Immature natural killer cell (primary cell): ENCODE measurements at regions not wholly inside any gene's neighbourhood (a gene's known extent, or its start where the extent isn't known, plus 50 kb on each side); places are given as distances from the start of the nearest gene placed in this dataset.

Experiments used
- DNase-seq, 3 donors: peaks; one replicate each; pipeline ENCODE4 v3.0.0; 2022; ENCODE audit warnings: mixed read lengths in 1 of 3
- H3K27ac Mint-ChIP-seq, 6 donors: one replicate each; pipeline ENCODE4 v1.8.0; 2020; ENCODE audit warnings: mixed read lengths in 6 of 6, mild to moderate bottlenecking in 5 of 6, inconsistent platforms in 4 of 6, moderate library complexity in 3 of 6
- H3K27me3 Mint-ChIP-seq, 3 donors: one replicate each; pipeline ENCODE4 v1.8.0; 2020 to 2021; ENCODE audit warnings: low read depth in 3 of 3, mild to moderate bottlenecking in 3 of 3, mixed read lengths in 3 of 3, moderate library complexity in 3 of 3, inconsistent platforms in 1 of 3
- H3K36me3 Mint-ChIP-seq, 3 donors: one replicate each; pipeline ENCODE4 v1.8.0; 2020; ENCODE audit warnings: mixed read lengths in 3 of 3, inconsistent platforms in 2 of 3, mild to moderate bottlenecking in 2 of 3
- H3K4me1 Mint-ChIP-seq, 2 donors: one replicate each; pipeline ENCODE4 v1.8.0; 2020; ENCODE audit warnings: inconsistent platforms in 2 of 2, mild to moderate bottlenecking in 2 of 2, mixed read lengths in 2 of 2, moderate library complexity in 1 of 2
- H3K4me3 Mint-ChIP-seq, 5 donors: one replicate each; pipeline ENCODE4 v1.8.0; 2020; ENCODE audit warnings: mild to moderate bottlenecking in 5 of 5, mixed read lengths in 5 of 5, inconsistent platforms in 3 of 5, moderate library complexity in 3 of 5
- H3K9me3 Mint-ChIP-seq, 6 donors: one replicate each; pipeline ENCODE4 v1.8.0; 2020; ENCODE audit warnings: mild to moderate bottlenecking in 6 of 6, mixed read lengths in 6 of 6, inconsistent platforms in 4 of 6, moderate library complexity in 3 of 6

- peak overlapping the region in 4 of 5 donors; percentile 33 to 72 (median 44) for H3K4me3 Mint-ChIP-seq
- peaks cover 12 to 41% (median 34%) of the 10 kb centered on the region in 3 donors for H3K36me3 Mint-ChIP-seq
- H3K9me3 Mint-ChIP-seq, result no peaks in the 10 kb centered on the region
- DNase-seq, result peak; percentile 18 to 25 (median 24)
- H3K4me1 Mint-ChIP-seq, result peaks cover 36 to 73% of the 10 kb centered on the region in 2 donors
- peak overlapping the region; percentile 3 to 82 (median 54) for H3K27ac Mint-ChIP-seq
- peaks cover 1 to 5% (median 4%) of the 10 kb centered on the region in 3 donors for H3K27me3 Mint-ChIP-seq
Observed at GRCh38 chr2:8152392-8153257, 529.2 kb upstream of the ID2 start.

- Mint-ChIP-seq H3K9me3 (no peaks in the 10 kb centered on the region), H3K4me3 (peak overlapping the region in 3 of 5 donors; percentile 37 to 72 (median 51)), H3K36me3 (peaks cover 18 to 45% (median 41%) of the 10 kb centered on the region in 3 donors), H3K27me3 (peaks cover 1 to 5% (median 4%) of the 10 kb centered on the region in 3 donors), H3K4me1 (peaks cover 34 to 69% of the 10 kb centered on the region in 2 donors), H3K27ac (peak overlapping the region in 4 of 6 donors; percentile 19 to 71 (median 54))
- DNase-seq, result no peak
Observed at GRCh38 chr2:8153258-8153718, 528.6 kb upstream of the ID2 start.

DNA sequence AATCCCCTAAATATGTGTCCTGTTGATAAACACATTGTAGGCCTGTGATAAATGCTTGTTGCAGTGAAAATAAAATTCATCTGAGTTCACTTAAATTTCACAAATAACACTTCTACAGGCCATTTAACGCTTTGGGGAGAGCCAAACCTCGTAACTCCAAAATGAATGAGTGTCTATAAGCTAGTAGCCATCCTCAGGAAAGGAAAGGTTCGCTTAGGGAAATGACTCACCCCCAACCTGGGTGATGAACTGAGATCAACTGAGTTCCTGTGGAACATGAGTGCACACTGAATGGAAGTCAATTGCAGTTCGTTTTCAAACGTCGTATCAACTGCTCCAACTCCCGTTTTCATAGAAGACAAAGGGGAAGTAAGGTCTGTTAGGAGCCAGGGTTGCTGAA, 527.6 kb upstream of the ID2 start:
- no peak for DNase-seq
- Mint-ChIP-seq H3K9me3 (no peaks in the 10 kb centered on the region), H3K27ac (peak overlapping the region in 1 of 6 donors; percentile 28), H3K27me3 (peaks cover 1 to 5% (median 4%) of the 10 kb centered on the region in 3 donors), H3K4me3 (no peak overlapping the region), H3K4me1 (peaks cover 31 to 66% of the 10 kb centered on the region in 2 donors), H3K36me3 (peaks cover 19 to 48% (median 46%) of the 10 kb centered on the region in 3 donors)

- Mint-ChIP-seq H3K9me3 (no peaks in the 10 kb centered on the region), H3K4me3 (no peak overlapping the region), H3K27ac (peak overlapping the region in 1 of 6 donors; percentile 28), H3K36me3 (peaks cover 22 to 53% (median 45%) of the 10 kb centered on the region in 3 donors), H3K27me3 (peaks cover 1 to 7% (median 4%) of the 10 kb centered on the region in 3 donors), H3K4me1 (peaks cover 33 to 73% of the 10 kb centered on the region in 2 donors)
- no peak for DNase-seq
Observed at GRCh38 chr2:8154936-8155335, 526.9 kb upstream of the ID2 start.

DNA sequence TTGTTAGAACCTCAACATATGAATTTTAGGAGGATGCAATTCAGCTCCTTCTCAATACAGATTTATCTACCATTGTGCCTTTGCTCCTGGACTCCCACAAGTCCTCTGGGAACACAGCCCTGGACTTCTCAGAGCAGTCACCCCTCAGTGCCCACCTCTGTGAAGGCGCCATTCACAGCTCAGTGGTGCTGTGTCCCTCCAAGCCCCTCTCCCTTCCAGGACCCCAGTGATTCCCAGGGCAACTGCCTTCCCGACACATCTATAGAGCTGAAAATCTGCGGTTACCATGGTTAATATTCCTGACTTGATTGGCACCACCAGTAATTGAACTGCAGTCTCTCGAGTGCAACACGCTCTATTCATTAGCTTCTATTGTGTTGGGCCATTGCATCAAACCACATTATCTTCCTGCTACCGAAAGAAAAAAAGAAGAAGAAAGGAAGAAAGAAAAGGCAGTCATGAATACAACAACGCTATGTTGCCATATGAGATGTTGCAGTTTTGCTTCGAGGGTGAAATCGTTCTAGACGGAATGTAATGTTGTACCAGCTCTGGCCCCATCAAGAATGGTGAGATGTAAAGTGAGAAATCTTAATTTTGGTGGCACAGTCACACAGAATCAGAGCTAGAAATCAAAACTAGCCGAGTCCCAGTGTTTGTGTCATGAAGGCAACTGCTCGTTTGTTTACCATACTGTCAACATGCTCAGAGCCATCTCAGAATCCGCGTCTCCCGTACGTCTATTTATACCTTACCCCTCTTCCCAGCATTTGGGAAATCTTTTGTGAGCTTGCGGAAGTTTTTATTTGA, 524.0 kb upstream of the ID2 start:
- H3K4me1 Mint-ChIP-seq, result peaks cover 19 to 54% of the 10 kb centered on the region in 2 donors
- peak overlapping the region in 2 of 6 donors; percentile 6 to 65 for H3K27ac Mint-ChIP-seq
- H3K36me3 Mint-ChIP-seq, result peaks cover 22 to 51% (median 43%) of the 10 kb centered on the region in 3 donors
- no peak for DNase-seq
- H3K4me3 Mint-ChIP-seq, result no peak overlapping the region
- H3K9me3 Mint-ChIP-seq, result no peaks in the 10 kb centered on the region
- peaks cover 0 to 7% (median 6%) of the 10 kb centered on the region in 3 donors for H3K27me3 Mint-ChIP-seq

GRCh38 chr2:8158711-8159110, 523.1 kb upstream of the ID2 start:
- no peak overlapping the region for H3K4me3 Mint-ChIP-seq
- peaks cover 1 to 6% (median 5%) of the 10 kb centered on the region in 3 donors for H3K27me3 Mint-ChIP-seq
- H3K4me1 Mint-ChIP-seq, result peaks cover 11 to 45% of the 10 kb centered on the region in 2 donors
- peak overlapping the region in 4 of 6 donors; percentile 15 to 64 (median 62) for H3K27ac Mint-ChIP-seq
- no peaks in the 10 kb centered on the region for H3K9me3 Mint-ChIP-seq
- no peak for DNase-seq
- H3K36me3 Mint-ChIP-seq, result peaks cover 22 to 52% (median 44%) of the 10 kb centered on the region in 3 donors

DNA sequence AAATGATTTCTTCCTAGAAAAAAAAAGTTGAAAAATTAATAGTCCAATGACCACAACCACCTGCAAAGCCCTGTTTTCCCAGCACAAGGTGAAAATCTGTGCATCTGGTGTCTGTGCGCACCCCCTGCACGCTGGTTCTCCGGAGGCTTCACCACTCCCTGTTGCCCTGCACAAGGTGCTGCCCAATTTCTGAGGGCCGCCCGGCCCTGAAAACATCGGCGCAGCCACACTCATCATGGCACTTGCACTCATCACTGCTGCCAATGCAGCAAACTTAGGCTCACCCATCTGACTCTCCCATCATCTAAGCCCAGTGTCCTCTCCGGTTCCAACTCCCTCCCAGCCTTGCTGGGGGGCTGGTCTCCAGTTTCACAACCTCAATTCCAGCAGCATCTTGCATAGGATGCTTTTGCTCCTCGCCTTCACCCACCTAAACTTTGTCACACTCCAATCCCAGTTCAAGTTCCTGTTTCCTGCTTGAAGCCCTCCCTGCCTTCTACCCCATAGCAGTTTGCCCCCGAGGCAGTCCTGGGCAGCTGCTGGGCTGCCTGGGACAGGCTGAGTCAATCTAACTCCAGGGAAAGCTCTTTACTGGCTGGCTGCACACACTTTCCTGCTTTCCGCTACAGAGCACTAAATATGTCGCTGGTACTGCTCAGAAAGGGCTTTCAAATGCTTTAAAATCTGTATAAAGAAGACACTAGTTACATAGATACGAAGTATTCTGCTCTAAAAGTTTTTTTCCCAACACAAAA, 522.5 kb upstream of the ID2 start:
- Mint-ChIP-seq H3K27ac (peak overlapping the region in 3 of 6 donors; percentile 0 to 62 (median 61)), H3K36me3 (peaks cover 21 to 52% (median 45%) of the 10 kb centered on the region in 3 donors), H3K4me1 (peaks cover 9 to 38% of the 10 kb centered on the region in 2 donors), H3K4me3 (no peak overlapping the region), H3K27me3 (peaks cover 1 to 7% (median 4%) of the 10 kb centered on the region in 3 donors), H3K9me3 (no peaks in the 10 kb centered on the region)
- no peak for DNase-seq

DNA sequence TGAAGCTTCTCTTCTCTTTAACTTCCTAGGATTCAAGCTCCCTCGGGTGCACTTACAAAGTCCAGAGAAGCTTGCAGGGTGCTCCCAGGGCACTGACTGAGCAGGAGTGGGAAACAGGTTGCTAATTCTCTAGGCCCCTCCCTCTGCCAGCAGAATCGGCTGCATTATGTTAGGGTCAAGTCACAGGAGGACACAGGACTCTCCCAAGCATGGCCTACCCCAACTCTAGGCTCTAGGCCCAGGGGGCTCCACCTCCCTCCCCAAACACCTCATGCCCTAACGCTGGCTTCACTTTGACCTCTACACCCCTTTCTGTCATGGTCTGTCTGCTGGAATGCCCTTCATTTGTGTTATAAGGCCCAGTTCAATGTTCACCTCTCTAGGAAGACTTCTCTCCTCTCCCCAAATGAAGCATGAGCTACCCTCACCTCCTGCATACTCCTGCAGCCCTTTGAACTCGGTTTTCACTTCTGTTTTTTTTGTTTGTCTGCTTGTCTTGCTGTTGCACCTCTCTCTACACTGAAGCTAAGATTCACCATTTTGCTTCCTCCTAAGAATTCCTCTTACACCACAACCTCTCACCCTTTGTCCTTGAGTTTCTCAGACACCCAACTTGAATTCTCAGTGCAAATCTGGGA, 521.8 kb upstream of the ID2 start:
- H3K36me3 Mint-ChIP-seq, result peaks cover 16 to 47% (median 40%) of the 10 kb centered on the region in 3 donors
- peak overlapping the region in 4 of 6 donors; percentile 1 to 61 (median 41) for H3K27ac Mint-ChIP-seq
- H3K27me3 Mint-ChIP-seq, result peaks cover 1 to 8% (median 3%) of the 10 kb centered on the region in 3 donors
- no peaks in the 10 kb centered on the region for H3K9me3 Mint-ChIP-seq
- no peak overlapping the region for H3K4me3 Mint-ChIP-seq
- DNase-seq, result no peak
- peaks cover 9 to 33% of the 10 kb centered on the region in 2 donors for H3K4me1 Mint-ChIP-seq

GRCh38 chr2:8160959-8161358, 520.9 kb upstream of the ID2 start:
- DNase-seq, result no peak
- Mint-ChIP-seq H3K9me3 (no peaks in the 10 kb centered on the region), H3K27ac (no peak overlapping the region), H3K36me3 (peaks cover 10 to 46% (median 39%) of the 10 kb centered on the region in 3 donors), H3K27me3 (peaks cover 3 to 7% (median 3%) of the 10 kb centered on the region in 3 donors), H3K4me3 (no peak overlapping the region), H3K4me1 (peaks cover 12 to 33% of the 10 kb centered on the region in 2 donors)

DNA sequence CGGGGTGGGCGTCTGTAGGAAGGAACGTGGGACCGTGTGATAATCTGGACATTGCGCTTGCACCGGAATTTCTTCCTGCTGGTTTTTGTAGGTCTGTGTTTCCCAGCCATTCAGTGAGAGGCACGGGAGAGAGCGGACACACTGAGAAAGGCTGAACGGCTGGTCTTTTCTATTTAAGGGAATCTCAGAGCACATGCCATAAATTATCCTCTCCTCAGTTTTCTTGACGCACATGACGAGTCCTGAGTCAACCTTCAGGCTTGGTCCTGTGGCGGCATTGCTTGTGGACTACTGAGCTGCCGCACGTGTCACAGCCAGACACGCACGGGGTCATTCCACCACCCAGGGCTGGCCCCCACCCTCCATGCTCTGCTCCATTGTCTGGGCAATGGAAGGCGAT, 519.3 kb upstream of the ID2 start:
- Mint-ChIP-seq H3K4me1 (peaks cover 22 to 41% of the 10 kb centered on the region in 2 donors), H3K9me3 (no peaks in the 10 kb centered on the region), H3K4me3 (no peak overlapping the region)

GRCh38 chr2:8165550-8165949, 516.3 kb upstream of the ID2 start:
- peaks cover 3 to 13% (median 3%) of the 10 kb centered on the region in 3 donors for H3K27me3 Mint-ChIP-seq
- H3K4me1 Mint-ChIP-seq, result peaks cover 33 to 53% of the 10 kb centered on the region in 2 donors
- peak overlapping the region in 3 of 6 donors; percentile 37 to 79 (median 46) for H3K27ac Mint-ChIP-seq
- no peaks in the 10 kb centered on the region for H3K9me3 Mint-ChIP-seq
- H3K4me3 Mint-ChIP-seq, result no peak overlapping the region
- peaks cover 0 to 12% (median 11%) of the 10 kb centered on the region in 3 donors for H3K36me3 Mint-ChIP-seq
- no peak for DNase-seq

More for the DNA sequence above, 519.3 kb upstream of the ID2 start:
- Mint-ChIP-seq H3K36me3 (peaks cover 10 to 34% (median 26%) of the 10 kb centered on the region in 3 donors), H3K27me3 (peaks cover 3 to 7% (median 3%) of the 10 kb centered on the region in 3 donors), H3K27ac (peak overlapping the region in 2 of 6 donors; percentile 31 to 74)
- DNase-seq, result no peak

DNA sequence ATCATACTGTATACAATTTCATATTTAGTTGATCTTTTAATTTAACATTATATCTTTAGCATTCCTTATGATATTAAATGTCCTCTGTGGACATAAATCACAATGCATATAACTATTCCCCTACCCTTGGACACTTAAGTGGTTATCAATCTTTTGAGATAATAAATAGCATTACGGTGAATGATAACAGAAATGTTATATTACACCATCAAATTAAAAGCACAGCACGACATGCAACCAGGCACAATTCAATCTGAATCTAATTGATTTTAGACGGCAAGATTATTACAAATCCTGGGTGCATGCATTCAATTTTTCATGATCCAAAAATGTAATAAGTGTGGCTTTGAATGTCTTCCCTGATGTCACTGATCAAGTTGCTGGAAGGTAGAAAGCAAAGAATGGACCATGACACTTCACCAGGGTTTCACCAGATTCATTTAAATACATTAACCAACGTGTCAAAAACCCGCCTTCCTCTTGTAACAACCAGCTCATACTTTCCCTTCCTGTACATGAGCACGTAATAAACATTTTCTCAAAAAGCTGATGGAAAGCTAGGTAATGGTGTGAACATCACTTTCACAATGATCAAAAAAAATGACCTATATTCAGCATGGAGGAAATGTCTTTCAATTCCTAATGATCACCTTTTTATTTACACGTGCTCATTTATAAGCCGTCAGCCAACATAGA, 513.7 kb upstream of the ID2 start:
- Mint-ChIP-seq H3K4me1 (peaks cover 33 to 64% of the 10 kb centered on the region in 2 donors), H3K9me3 (no peaks in the 10 kb centered on the region), H3K36me3 (peaks cover 0 to 27% (median 22%) of the 10 kb centered on the region in 3 donors), H3K27ac (peak overlapping the region; percentile 83 to 93 (median 88)), H3K27me3 (peaks cover 0 to 18% (median 3%) of the 10 kb centered on the region in 3 donors), H3K4me3 (peak overlapping the region; percentile 65 to 81 (median 74))
- DNase-seq, result peak; percentile 62 to 70 (median 69)
